NCI-H2107 treated with DMSO at 0.1 percent for 48 hours (cell line): ENCODE measurements at regions not wholly inside any gene's neighbourhood (a gene's known extent, or its start where the extent isn't known, plus 50 kb on each side); places are given as distances from the start of the nearest gene placed in this dataset.
"Not testable (repeated sequence)": the region's sequence is repeated elsewhere in the genome, so short reads cannot be mapped to it uniquely, and the experiment has no call there.

Experiments
- DNase-seq: peaks from one replicate; lab custom pipeline; 2025; ENCODE audit not compliant: unreplicated experiment; lab: John Stamatoyannopoulos, UW

GRCh38 chrX:73963682-73964081 is 111.2 kb upstream of the XIST start:
- no peak for DNase-seq

GRCh38 chrX:73962948-73963347 is 110.4 kb upstream of the XIST start:
- DNase-seq, result no peak

GRCh38 chrX:73961867-73962266 is 109.4 kb upstream of the XIST start:
- not testable (repeated sequence) for DNase-seq

- no peak for DNase-seq
Measured at GRCh38 chrX:73944563-73944908, 92.0 kb upstream of the XIST start.

- DNase-seq, result peak; percentile 75
Measured at GRCh38 chrX:73943693-73944562, 91.4 kb upstream of the XIST start.

GRCh38 chrX:73940893-73941470 is 88.5 kb upstream of the XIST start:
- DNase-seq, result no peak

- DNase-seq, result not testable (repeated sequence)
Measured at GRCh38 chrX:73937843-73938242, 85.3 kb upstream of the XIST start.

GRCh38 chrX:73932522-73932921 is 80.0 kb upstream of the XIST start:
- no peak for DNase-seq

GRCh38 chrX:73930300-73930699 is 77.8 kb upstream of the XIST start:
- DNase-seq, result no peak

- DNase-seq, result no peak
Measured at GRCh38 chrX:73922856-73923455, 70.4 kb upstream of the XIST start.

GRCh38 chrX:73916931-73917667 is 64.6 kb upstream of the XIST start:
- no peak for DNase-seq

GRCh38 chrX:73916489-73916888 is 64.0 kb upstream of the XIST start:
- DNase-seq, result no peak

- not testable (repeated sequence) for DNase-seq
Measured at GRCh38 chrX:73914792-73915191, 62.3 kb upstream of the XIST start.

- no peak for DNase-seq
Measured at GRCh38 chrX:73913580-73913979, 61.1 kb upstream of the XIST start.

GRCh38 chrX:73911946-73912345 is 59.4 kb upstream of the XIST start:
- not testable (repeated sequence) for DNase-seq

GRCh38 chrX:73905749-73906374 is 53.3 kb upstream of the XIST start:
- DNase-seq, result not testable (repeated sequence)

GRCh38 chrX:73903941-73904340 is 51.4 kb upstream of the XIST start:
- no peak for DNase-seq
